Head of caudate nucleus (tissue), 42 donors: ENCODE measurements at regions not wholly inside any gene's neighbourhood (a gene's known extent, or its start where the extent isn't known, plus 50 kb on each side); places are given as distances from the start of the nearest gene placed in this dataset.
"Not testable (repeated sequence)": the region's sequence is repeated elsewhere in the genome, so short reads cannot be mapped to it uniquely, and the experiment has no call there.

ENCODE experiments used
- DNase-seq, 42 donors: peaks; one replicate each; pipeline versions ENCODE4 v3.0.0 to v3.0.0-alpha.2; 2020 to 2021; ENCODE audit warnings: mixed read lengths in 7 of 42
- intact Hi-C: fragments of 100-400 bp; cut with DNase I; formaldehyde crosslinking; loops from one replicate; pipeline ENCODE4 v1.15.0; 2022

GRCh38 chr10:8262317-8262716 is 207.8 kb downstream of the GATA3 start:
- DNase-seq = no peak
- intact Hi-C loops = no loop called here

GRCh38 chr10:8269976-8270375 is 215.5 kb downstream of the GATA3 start:
- intact Hi-C loops = no loop called here
- DNase-seq = no peak

GRCh38 chr10:8272794-8273425 is 218.4 kb downstream of the GATA3 start:
- intact Hi-C loops = no loop called here
- no peak for DNase-seq

- intact Hi-C loops = no loop called here
Measured at GRCh38 chr10:8273749-8274148, 219.3 kb downstream of the GATA3 start.

GRCh38 chr10:8275911-8276310 is 221.4 kb downstream of the GATA3 start:
- no peak for DNase-seq
- intact Hi-C loops = no loop called here

More at GRCh38 chr10:8273749-8274148, 219.3 kb downstream of the GATA3 start:
- DNase-seq = no peak

- intact Hi-C loops = no loop called here
Measured at GRCh38 chr10:8278099-8278498, 223.6 kb downstream of the GATA3 start.

GRCh38 chr10:8279598-8279997 is 225.1 kb downstream of the GATA3 start:
- DNase-seq = no peak
- intact Hi-C loops = no loop called here

More at GRCh38 chr10:8278099-8278498, 223.6 kb downstream of the GATA3 start:
- no peak for DNase-seq

- intact Hi-C loops = no loop called here
- no peak for DNase-seq
Measured at GRCh38 chr10:8280946-8281345, 226.5 kb downstream of the GATA3 start.

GRCh38 chr10:8282340-8282739 is 227.9 kb downstream of the GATA3 start:
- intact Hi-C loops = no loop called here
- DNase-seq = no peak

- intact Hi-C loops = no loop called here
- no peak for DNase-seq
Measured at GRCh38 chr10:8283166-8283905, 228.8 kb downstream of the GATA3 start.

- no peak for DNase-seq
- intact Hi-C loops = no loop called here
Measured at GRCh38 chr10:8283986-8284385, 229.5 kb downstream of the GATA3 start.

GRCh38 chr10:8285970-8286369 is 231.5 kb downstream of the GATA3 start:
- intact Hi-C loops, DNase-seq: not testable (repeated sequence)

- no peak for DNase-seq
- intact Hi-C loops = no loop called here
Measured at GRCh38 chr10:8288600-8288999, 234.1 kb downstream of the GATA3 start.

GRCh38 chr10:8289186-8289924 is 234.9 kb downstream of the GATA3 start:
- DNase-seq = no peak
- intact Hi-C loops = no loop called here

GRCh38 chr10:8294779-8295178 is 240.3 kb downstream of the GATA3 start:
- intact Hi-C loops = no loop called here
- no peak for DNase-seq

- intact Hi-C loops = no loop called here
- DNase-seq = no peak
Measured at GRCh38 chr10:8295311-8295710, 240.8 kb downstream of the GATA3 start.

- intact Hi-C loops = no loop called here
- no peak for DNase-seq
Measured at GRCh38 chr10:8296090-8296733, 241.7 kb downstream of the GATA3 start.

GRCh38 chr10:8296734-8297101 is 242.2 kb downstream of the GATA3 start:
- intact Hi-C loops = no loop called here
- no peak for DNase-seq

GRCh38 chr10:8297107-8297506 is 242.6 kb downstream of the GATA3 start:
- intact Hi-C loops = no loop called here
- DNase-seq = no peak

- intact Hi-C loops = no loop called here
- DNase-seq = no peak
Measured at GRCh38 chr10:8297959-8298358, 243.5 kb downstream of the GATA3 start.
